ENCODE measurements at regions not wholly inside any gene's neighbourhood (a gene's known extent, or its start where the extent isn't known, plus 50 kb on each side); places are given as distances from the start of the nearest gene placed in this dataset.

DNA sequence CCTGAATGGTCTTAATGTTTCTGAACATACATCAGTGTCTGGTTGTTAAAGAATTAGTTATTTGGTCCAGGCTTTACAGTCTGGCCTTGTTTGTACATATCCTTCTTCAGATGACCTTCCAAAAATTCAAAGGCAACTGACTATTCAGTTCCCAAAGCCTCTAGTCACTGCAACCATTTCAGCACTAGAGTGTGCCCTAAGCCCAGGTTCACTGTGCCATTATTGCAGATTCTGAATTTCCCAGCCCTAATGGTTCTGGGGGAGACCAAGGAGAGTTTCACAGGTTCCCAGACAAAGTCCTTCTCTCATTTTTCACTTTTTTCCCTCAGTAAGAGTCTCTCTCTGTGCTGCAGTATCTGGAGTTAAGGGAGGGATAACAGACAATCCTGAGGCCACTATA is 235.8 kb downstream of the TRAM1L1 start:
- no peaks in the 10 kb centered on the region for H3K27me3 ChIP-seq (ENCODE audit: low read depth)
- no peaks in the 10 kb centered on the region for H3K9me3 ChIP-seq
- DNase-seq (ENCODE audit: low spot score in 2 of 2) = no peak
- H3K36me3 ChIP-seq (replicated peaks) = no peaks in the 10 kb centered on the region
- in situ Hi-C loops (cut with MboI; ENCODE audit: low sequenced_read_pairs) = no loop called here
- H3K4me1 ChIP-seq = no peaks in the 10 kb centered on the region
- no peak overlapping the region for H3K4me3 ChIP-seq

DNA sequence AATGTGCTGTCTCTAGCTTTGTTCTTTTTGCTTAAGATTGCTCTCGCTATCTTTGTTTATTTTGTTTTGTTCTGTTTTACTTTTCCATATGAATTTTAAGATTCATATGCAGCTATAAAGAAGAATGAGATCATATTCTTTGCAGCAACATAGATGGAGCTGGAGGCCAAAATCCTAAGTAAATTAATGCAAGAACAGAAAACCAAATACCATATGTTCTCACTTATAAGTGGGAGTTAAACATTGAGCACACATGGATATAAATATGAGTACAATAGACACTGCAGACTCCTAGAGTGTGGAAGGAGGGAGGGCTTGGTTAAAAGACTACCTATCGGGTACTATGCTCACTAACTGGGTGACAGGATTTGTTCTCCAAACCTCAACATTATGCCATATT is 237.8 kb downstream of the TRAM1L1 start:
- DNase-seq (ENCODE audit: low spot score in 2 of 2) = no peak
- no peaks in the 10 kb centered on the region for H3K36me3 ChIP-seq (replicated peaks)
- in situ Hi-C loops (cut with MboI; ENCODE audit: low sequenced_read_pairs) = no loop called here

DNA sequence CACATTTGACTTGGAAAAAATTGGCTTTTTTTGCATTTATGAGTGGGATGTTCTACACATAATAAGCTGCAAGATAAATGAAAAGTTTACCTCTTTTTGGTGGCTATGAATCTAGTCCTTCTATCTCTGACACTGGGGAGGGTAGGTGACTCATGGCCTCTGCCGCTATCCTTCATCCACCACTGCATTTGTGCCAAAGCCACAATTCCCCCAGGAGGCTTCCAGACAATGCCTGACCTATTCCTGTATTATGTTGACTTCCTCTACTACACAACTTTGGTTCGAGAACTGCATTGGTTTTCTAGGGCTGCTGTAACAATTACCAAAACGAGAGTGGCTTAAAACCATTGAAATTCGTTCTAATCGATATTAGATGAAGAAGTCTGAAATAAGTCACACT is 245.6 kb downstream of the TRAM1L1 start:
- no peaks in the 10 kb centered on the region for H3K4me1 ChIP-seq
- no peaks in the 10 kb centered on the region for H3K27me3 ChIP-seq (ENCODE audit: low read depth)
- no peaks in the 10 kb centered on the region for H3K36me3 ChIP-seq (replicated peaks)
- no peak overlapping the region for H3K4me3 ChIP-seq
- peak in 1 of 2 experiments; percentile 10 for DNase-seq (ENCODE audit: low spot score in 2 of 2)
- in situ Hi-C loops (cut with MboI; ENCODE audit: low sequenced_read_pairs) = no loop called here
- no peaks in the 10 kb centered on the region for H3K9me3 ChIP-seq

More for the DNA sequence above, 237.8 kb downstream of the TRAM1L1 start:
- H3K4me3 ChIP-seq = no peak overlapping the region
- H3K4me1 ChIP-seq = no peaks in the 10 kb centered on the region
- no peaks in the 10 kb centered on the region for H3K9me3 ChIP-seq
- H3K27me3 ChIP-seq (ENCODE audit: low read depth) = no peaks in the 10 kb centered on the region

DNA sequence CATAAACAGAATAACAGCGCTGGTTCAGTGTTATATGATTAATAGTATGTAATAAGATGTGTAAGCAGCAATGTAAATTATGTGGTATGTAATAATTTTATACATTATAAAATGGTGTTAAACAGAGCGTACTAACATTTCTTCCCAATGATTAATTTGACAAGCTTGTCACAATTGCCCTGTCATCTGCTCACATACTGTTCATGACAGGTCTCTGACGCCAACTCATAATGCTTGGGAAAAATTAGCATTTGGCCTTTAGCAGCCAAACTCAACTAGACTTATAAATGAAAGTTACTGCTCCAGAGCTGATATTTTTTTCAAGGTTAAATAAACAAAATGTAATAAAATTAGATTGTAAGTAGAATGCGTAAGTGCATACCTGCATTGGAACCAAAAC is 246.8 kb downstream of the TRAM1L1 start:
- H3K27me3 ChIP-seq (ENCODE audit: low read depth) = no peaks in the 10 kb centered on the region
- H3K9me3 ChIP-seq = no peaks in the 10 kb centered on the region
- H3K4me3 ChIP-seq = no peak overlapping the region
- in situ Hi-C loops (cut with MboI; ENCODE audit: low sequenced_read_pairs) = no loop called here
- H3K4me1 ChIP-seq = no peaks in the 10 kb centered on the region
- H3K36me3 ChIP-seq (replicated peaks) = no peaks in the 10 kb centered on the region
- DNase-seq (ENCODE audit: low spot score in 2 of 2) = no peak

DNA sequence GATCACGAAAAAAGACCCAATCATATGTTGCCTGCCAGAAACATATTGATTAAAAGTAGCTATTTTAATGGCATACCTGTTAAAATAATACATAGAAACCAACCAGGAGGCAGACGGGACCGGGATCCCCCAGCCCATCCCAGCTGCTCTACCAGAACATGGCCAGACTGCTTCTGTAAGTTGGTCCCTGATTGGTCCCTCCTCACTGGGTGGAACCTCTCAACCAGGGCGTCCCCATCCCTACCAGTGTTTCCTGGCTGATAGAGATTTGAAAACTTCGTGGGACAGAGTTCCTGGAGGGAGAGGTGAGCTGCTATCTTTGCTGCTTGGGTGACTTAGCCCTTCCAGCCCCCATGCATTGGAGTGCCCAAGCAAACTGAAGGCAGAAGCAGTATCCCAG is 256.2 kb downstream of the TRAM1L1 start:
- DNase-seq (ENCODE audit: low spot score in 2 of 2) = no peak
- Histone ChIP-seq H3K9me3 (no peaks in the 10 kb centered on the region), H3K4me1 (no peaks in the 10 kb centered on the region), H3K4me3 (no peak overlapping the region), H3K36me3 (replicated peaks) (no peaks in the 10 kb centered on the region), H3K27me3 (ENCODE audit: low read depth) (no peaks in the 10 kb centered on the region)
- in situ Hi-C loops (cut with MboI; ENCODE audit: low sequenced_read_pairs) = no loop called here

DNA sequence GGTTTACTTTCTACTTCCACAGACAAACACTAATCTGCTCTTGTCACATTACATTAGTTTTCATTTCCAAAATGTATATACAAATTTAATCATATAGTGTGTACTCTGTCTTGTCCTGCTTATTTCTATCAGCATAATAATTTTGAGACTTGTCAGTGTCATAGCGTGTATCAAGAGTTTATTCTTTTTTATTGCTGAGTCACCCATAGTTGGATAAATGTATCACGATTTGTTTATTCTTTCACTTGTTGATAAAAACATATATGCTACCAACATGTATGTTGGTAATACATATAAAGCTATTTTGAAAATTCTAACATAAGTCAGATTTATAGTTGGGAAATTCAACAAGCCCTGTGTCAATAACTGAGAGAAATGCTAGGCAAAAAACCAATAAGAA is 261.2 kb downstream of the TRAM1L1 start:
- Histone ChIP-seq H3K4me1 (no peaks in the 10 kb centered on the region), H3K36me3 (replicated peaks) (no peaks in the 10 kb centered on the region), H3K4me3 (no peak overlapping the region), H3K27me3 (ENCODE audit: low read depth) (no peaks in the 10 kb centered on the region), H3K9me3 (no peaks in the 10 kb centered on the region)
- in situ Hi-C loops (cut with MboI; ENCODE audit: low sequenced_read_pairs) = no loop called here
- DNase-seq (ENCODE audit: low spot score in 2 of 2) = no peak

DNA sequence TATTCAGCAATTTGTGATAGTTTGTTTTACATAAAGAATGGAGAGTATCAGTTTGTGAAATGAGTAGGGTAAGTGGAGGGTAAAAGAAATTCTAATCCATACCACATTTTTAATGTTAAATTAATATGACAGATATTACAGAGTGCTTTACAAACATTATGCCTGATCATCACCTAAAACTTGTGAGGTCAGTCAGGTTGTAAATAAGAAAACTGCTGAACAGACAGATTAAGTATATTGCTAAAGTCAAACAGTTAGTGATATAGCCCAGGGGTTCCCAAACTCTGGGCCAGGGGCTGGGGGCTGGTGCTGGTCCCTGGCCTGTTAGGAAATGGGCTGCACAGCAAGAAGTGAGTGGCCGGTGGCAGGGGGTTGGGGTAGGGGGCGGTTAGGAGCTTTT is 273.6 kb downstream of the TRAM1L1 start:
- no peaks in the 10 kb centered on the region for H3K27me3 ChIP-seq (ENCODE audit: low read depth)
- H3K4me1 ChIP-seq = no peaks in the 10 kb centered on the region
- in situ Hi-C loops (cut with MboI; ENCODE audit: low sequenced_read_pairs) = no loop called here
- DNase-seq (ENCODE audit: low spot score in 2 of 2) = no peak
- no peak overlapping the region for H3K4me3 ChIP-seq
- no peaks in the 10 kb centered on the region for H3K9me3 ChIP-seq
- H3K36me3 ChIP-seq (replicated peaks) = no peaks in the 10 kb centered on the region

DNA sequence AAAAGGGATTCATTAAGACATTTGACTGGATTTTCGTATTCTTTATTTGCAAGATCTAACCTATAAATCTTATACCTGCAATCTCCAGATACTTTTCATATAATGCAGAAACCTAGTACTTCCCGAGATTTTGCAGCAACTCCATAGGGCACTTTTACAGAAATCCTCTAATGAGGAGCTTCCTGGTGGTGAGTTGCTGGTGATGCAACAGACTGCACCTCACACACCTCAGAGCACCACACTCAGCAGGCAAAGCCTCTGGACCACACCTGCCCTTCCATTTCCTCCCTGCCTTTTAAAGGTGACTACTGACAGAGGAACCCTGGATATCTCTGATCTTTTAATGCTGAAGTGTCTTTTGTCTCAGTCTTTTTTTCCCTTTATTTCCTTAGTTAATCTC is 289.4 kb downstream of the TRAM1L1 start:
- no peaks in the 10 kb centered on the region for H3K9me3 ChIP-seq
- H3K4me3 ChIP-seq = no peak overlapping the region
- no peak for DNase-seq (ENCODE audit: low spot score in 2 of 2)
- H3K4me1 ChIP-seq = no peaks in the 10 kb centered on the region
- no peaks in the 10 kb centered on the region for H3K36me3 ChIP-seq (replicated peaks)
- H3K27me3 ChIP-seq (ENCODE audit: low read depth) = no peaks in the 10 kb centered on the region
- in situ Hi-C loops (cut with MboI; ENCODE audit: low sequenced_read_pairs) = no loop called here

DNA sequence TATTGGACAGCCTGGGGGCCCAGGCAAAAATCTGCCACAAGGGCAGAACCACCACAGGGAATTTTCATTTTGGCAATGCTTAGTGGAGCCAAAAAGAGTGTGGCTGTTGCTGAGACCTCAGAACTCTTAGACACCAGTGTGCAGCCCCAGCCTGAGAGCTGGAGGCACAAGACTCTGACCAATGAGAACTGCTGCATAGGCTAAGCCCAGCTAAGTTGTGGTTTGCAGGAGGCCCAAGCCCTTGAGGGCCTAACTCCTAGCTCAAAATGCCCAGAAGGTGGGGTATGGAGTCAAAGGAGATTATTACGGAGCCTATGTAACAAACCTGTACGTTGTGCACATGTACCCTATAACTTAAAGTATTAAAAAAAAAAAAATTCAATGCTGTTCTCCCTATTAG is 296.7 kb downstream of the TRAM1L1 start:
- no peaks in the 10 kb centered on the region for H3K36me3 ChIP-seq (replicated peaks)
- in situ Hi-C loops (cut with MboI; ENCODE audit: low sequenced_read_pairs) = no loop called here
- no peak overlapping the region for H3K4me3 ChIP-seq

DNA sequence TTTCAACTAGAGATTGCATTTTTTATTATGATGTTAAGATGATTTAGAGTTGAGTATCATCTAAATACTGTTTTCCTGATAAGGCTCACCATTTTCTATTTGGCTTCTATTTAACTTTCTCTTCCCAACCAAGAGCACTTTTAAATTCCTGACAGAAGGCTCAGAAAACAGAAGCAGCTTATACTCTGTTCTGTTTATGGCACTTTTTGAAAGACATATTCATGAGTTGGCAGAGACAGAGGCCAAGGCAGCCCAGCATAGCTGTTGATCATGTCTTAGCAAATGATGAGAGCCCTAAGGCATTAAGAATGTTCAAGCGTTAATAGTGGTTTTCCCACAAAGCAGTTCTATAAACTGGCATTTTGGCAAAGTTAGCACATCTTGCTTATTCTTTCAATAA is 330.3 kb downstream of the TRAM1L1 start:
- Histone ChIP-seq H3K27me3 (ENCODE audit: low read depth) (no peaks in the 10 kb centered on the region), H3K9me3 (no peaks in the 10 kb centered on the region), H3K4me1 (peaks cover 4% of the 10 kb centered on the region; the same call in 1 of the 2 replicates), H3K36me3 (replicated peaks) (no peaks in the 10 kb centered on the region), H3K4me3 (no peak overlapping the region)
- DNase-seq (ENCODE audit: low spot score in 2 of 2) = no peak
- in situ Hi-C loops (cut with MboI; ENCODE audit: low sequenced_read_pairs) = no loop called here

More for the DNA sequence above, 296.7 kb downstream of the TRAM1L1 start:
- no peaks in the 10 kb centered on the region for H3K4me1 ChIP-seq
- no peaks in the 10 kb centered on the region for H3K27me3 ChIP-seq (ENCODE audit: low read depth)
- DNase-seq (ENCODE audit: low spot score in 2 of 2) = no peak
- H3K9me3 ChIP-seq = no peaks in the 10 kb centered on the region

DNA sequence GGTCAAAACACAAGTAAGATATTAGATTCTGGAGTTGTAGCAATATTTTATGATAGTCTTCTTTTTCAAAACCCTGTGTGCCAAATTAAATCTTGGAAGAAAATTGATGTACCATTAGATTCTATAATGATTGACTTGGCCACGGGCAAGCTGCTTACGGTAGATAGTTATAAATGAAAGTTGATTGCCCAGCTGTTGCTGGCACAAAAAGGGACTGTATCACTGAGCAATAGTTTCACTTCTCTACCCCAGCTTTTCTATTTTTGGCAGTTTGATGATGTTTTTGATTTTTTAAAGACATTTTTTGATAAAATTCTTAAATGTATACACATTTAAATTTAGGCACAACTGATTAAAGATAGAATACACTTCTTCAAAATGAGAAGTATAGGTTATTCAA is 333.3 kb downstream of the TRAM1L1 start:
- in situ Hi-C loops (cut with MboI; ENCODE audit: low sequenced_read_pairs) = no loop called here
- Histone ChIP-seq H3K9me3 (no peaks in the 10 kb centered on the region), H3K4me1 (peaks cover 4% of the 10 kb centered on the region; the same call in 1 of the 2 replicates), H3K36me3 (replicated peaks) (no peaks in the 10 kb centered on the region), H3K27me3 (ENCODE audit: low read depth) (no peaks in the 10 kb centered on the region), H3K4me3 (no peak overlapping the region)
- no peak for DNase-seq (ENCODE audit: low spot score in 2 of 2)

DNA sequence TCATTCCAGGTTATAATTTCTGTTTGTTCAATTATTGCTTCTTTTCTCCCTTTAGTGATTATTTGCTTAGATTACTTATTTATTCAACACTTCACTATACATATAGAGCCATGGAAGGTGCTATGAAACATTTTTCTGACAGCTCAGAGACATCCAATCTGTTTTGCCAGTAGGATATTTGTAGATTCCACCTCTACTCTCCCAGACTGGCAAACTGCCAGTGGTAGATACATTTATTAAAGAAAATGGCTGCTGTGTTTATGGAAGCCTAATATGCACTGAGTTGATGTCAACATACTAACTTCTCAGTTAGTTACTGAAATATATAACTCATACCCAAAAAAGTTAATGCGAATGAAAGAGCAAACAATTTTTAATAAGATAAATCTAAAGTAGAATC is 348.6 kb downstream of the TRAM1L1 start:
- no peaks in the 10 kb centered on the region for H3K27me3 ChIP-seq (ENCODE audit: low read depth)
- no peaks in the 10 kb centered on the region for H3K36me3 ChIP-seq (replicated peaks)
- H3K4me3 ChIP-seq = no peak overlapping the region
- H3K9me3 ChIP-seq = no peaks in the 10 kb centered on the region
- no peak for DNase-seq (ENCODE audit: low spot score in 2 of 2)
- in situ Hi-C loops (cut with MboI; ENCODE audit: low sequenced_read_pairs) = no loop called here
- H3K4me1 ChIP-seq = no peaks in the 10 kb centered on the region

DNA sequence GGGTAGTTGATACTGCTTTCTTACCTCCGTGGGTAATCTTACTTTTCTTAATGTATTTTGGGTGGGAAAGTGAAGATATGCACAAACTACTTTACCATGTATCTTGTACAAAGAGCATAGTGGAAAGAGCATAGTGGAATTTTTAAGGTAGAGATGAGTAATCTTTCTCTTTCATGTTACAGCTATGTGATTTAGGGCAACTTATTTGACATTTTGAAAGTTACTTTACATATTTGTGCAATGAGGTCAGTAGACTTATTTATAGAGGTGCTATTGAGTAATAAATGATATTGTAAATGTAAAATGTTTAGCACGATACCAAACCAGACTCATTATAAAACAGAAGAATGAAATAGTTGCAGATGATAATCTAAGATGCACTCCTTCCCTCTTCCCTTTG is 351.2 kb downstream of the TRAM1L1 start:
- Histone ChIP-seq H3K27me3 (ENCODE audit: low read depth) (no peaks in the 10 kb centered on the region), H3K36me3 (replicated peaks) (no peaks in the 10 kb centered on the region), H3K4me3 (no peak overlapping the region), H3K9me3 (no peaks in the 10 kb centered on the region), H3K4me1 (no peaks in the 10 kb centered on the region)
- in situ Hi-C loops (cut with MboI; ENCODE audit: low sequenced_read_pairs) = no loop called here
- DNase-seq (ENCODE audit: low spot score in 2 of 2) = no peak

DNA sequence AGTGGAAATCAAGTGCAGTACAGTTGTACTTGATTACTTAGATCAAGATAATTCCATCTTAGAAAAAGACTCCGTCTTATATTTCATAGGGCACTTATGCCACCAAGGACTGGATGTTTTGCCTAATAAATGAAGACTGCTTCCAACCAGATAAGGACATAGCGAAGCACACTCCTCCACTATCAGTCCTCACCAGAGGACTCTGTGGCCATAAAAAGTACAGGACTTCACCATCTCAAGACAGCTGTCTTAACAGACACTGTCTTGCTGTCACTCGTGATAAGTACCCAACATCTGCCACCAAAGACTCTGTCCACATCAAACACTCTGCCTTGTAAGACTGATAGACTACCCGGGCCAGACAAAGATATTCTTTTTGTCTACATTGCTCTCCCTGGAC is 352.0 kb downstream of the TRAM1L1 start:
- in situ Hi-C loops (cut with MboI; ENCODE audit: low sequenced_read_pairs) = no loop called here
- H3K9me3 ChIP-seq = no peaks in the 10 kb centered on the region
- DNase-seq (ENCODE audit: low spot score in 2 of 2) = no peak
- no peaks in the 10 kb centered on the region for H3K4me1 ChIP-seq
- H3K4me3 ChIP-seq = no peak overlapping the region
- H3K27me3 ChIP-seq (ENCODE audit: low read depth) = no peaks in the 10 kb centered on the region
- no peaks in the 10 kb centered on the region for H3K36me3 ChIP-seq (replicated peaks)

DNA sequence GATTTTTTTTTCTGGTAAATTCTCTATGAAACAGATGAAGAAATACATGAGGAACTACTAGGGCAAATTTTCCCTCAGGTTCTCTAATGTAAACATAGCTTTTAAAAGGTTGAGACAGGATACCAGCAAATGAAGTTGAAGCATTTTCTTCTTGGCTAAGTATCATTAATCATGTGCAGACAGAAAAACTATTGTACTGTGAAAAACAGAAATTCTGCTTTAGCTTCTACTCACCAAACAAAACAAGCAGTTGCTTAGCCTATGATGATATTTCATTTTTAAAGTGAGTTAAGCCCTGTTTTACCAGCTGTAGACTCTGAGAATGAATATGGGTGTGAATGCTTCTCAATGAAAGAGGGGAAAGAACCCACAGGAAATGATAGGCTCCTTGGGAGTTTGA is 358.9 kb downstream of the TRAM1L1 start:
- no peaks in the 10 kb centered on the region for H3K27me3 ChIP-seq (ENCODE audit: low read depth)
- H3K4me3 ChIP-seq = no peak overlapping the region
- no peak for DNase-seq (ENCODE audit: low spot score in 2 of 2)
- H3K36me3 ChIP-seq (replicated peaks) = no peaks in the 10 kb centered on the region
- in situ Hi-C loops (cut with MboI; ENCODE audit: low sequenced_read_pairs) = no loop called here
- H3K9me3 ChIP-seq = no peaks in the 10 kb centered on the region
- H3K4me1 ChIP-seq = no peaks in the 10 kb centered on the region
